ENCODE measurements at regions not wholly inside any gene's neighbourhood (a gene's known extent, or its start where the extent isn't known, plus 50 kb on each side); places are given as distances from the start of the nearest gene placed in this dataset.

GRCh38 chr6:108760126-108761050 is 87.8 kb upstream of the ARMC2 start:
- no peak overlapping the region for H3K4me3 ChIP-seq (ENCODE audit: control insufficient read depth, low read depth, low read length)
- peak; percentile 64 for DNase-seq (ENCODE audit: low read depth)
- no peak for TF ChIP-seq CTCF (IDR thresholded peaks at IDR 0.05; ENCODE audit: control insufficient read depth, insufficient read depth, low read depth, low read length, missing control alignments)

- no peak for TF ChIP-seq CTCF (IDR thresholded peaks at IDR 0.05; ENCODE audit: control insufficient read depth, insufficient read depth, low read depth, low read length, missing control alignments)
- H3K4me3 ChIP-seq (ENCODE audit: control insufficient read depth, low read depth, low read length), result no peak overlapping the region
- DNase-seq (ENCODE audit: low read depth), result no peak
Observed at GRCh38 chr6:108762394-108762793, 85.8 kb upstream of the ARMC2 start.

- H3K4me3 ChIP-seq (ENCODE audit: control insufficient read depth, low read depth, low read length), result no peak overlapping the region
- TF ChIP-seq CTCF (IDR thresholded peaks at IDR 0.05; ENCODE audit: control insufficient read depth, insufficient read depth, low read depth, low read length, missing control alignments), result no peak
- no peak for DNase-seq (ENCODE audit: low read depth)
Observed at GRCh38 chr6:108763931-108764579, 84.2 kb upstream of the ARMC2 start.

- no peak for DNase-seq (ENCODE audit: low read depth)
- TF ChIP-seq CTCF (IDR thresholded peaks at IDR 0.05; ENCODE audit: control insufficient read depth, insufficient read depth, low read depth, low read length, missing control alignments), result no peak
- no peak overlapping the region for H3K4me3 ChIP-seq (ENCODE audit: control insufficient read depth, low read depth, low read length)
Observed at GRCh38 chr6:108764580-108764950, 83.7 kb upstream of the ARMC2 start.

GRCh38 chr6:108765495-108765894 is 82.7 kb upstream of the ARMC2 start:
- no peak for DNase-seq (ENCODE audit: low read depth)
- TF ChIP-seq CTCF (IDR thresholded peaks at IDR 0.05; ENCODE audit: control insufficient read depth, insufficient read depth, low read depth, low read length, missing control alignments), result no peak
- H3K4me3 ChIP-seq (ENCODE audit: control insufficient read depth, low read depth, low read length), result no peak overlapping the region

- no peak overlapping the region for H3K4me3 ChIP-seq (ENCODE audit: control insufficient read depth, low read depth, low read length)
- DNase-seq (ENCODE audit: low read depth), result no peak
Observed at GRCh38 chr6:108766419-108766818, 81.8 kb upstream of the ARMC2 start.

More at GRCh38 chr6:108766419-108766818, 81.8 kb upstream of the ARMC2 start:
- TF ChIP-seq CTCF (IDR thresholded peaks at IDR 0.05; ENCODE audit: control insufficient read depth, insufficient read depth, low read depth, low read length, missing control alignments), result no peak
